GM18909 (cell line): ENCODE measurements at regions not wholly inside any gene's neighbourhood (a gene's known extent, or its start where the extent isn't known, plus 50 kb on each side); places are given as distances from the start of the nearest gene placed in this dataset.
"Not testable (repeated sequence)": the region's sequence is repeated elsewhere in the genome, so short reads cannot be mapped to it uniquely, and the experiment has no call there.

Source experiments
- ATAC-seq: cut with Tn5 transposase; IDR thresholded peaks from one replicate; pipeline ENCODE4 v1.9.1; 2021; ENCODE audit warnings: mild to moderate bottlenecking; ENCODE audit not compliant: unreplicated experiment, poor library complexity

- ATAC-seq, result no peak
These were observed 1032.3 kb upstream of the NRXN1 start for GRCh38 chr2:52064234-52064633.

GRCh38 chr2:52054824-52055223, 1022.9 kb upstream of the NRXN1 start:
- no peak for ATAC-seq

- ATAC-seq, result no peak
These were observed 1004.9 kb upstream of the NRXN1 start for GRCh38 chr2:52036853-52037252.

GRCh38 chr2:52036024-52036423, 1004.1 kb upstream of the NRXN1 start:
- no peak for ATAC-seq

- no peak for ATAC-seq
These were observed 1003.5 kb upstream of the NRXN1 start for GRCh38 chr2:52035391-52035790.

- ATAC-seq, result no peak
These were observed 1002.8 kb upstream of the NRXN1 start for GRCh38 chr2:52034706-52035105.

- ATAC-seq, result no peak
These were observed 990.1 kb upstream of the NRXN1 start for GRCh38 chr2:52022006-52022405.

- ATAC-seq, result no peak
These were observed 985.8 kb upstream of the NRXN1 start for GRCh38 chr2:52017646-52018235.

- ATAC-seq, result not testable (repeated sequence)
These were observed 975.0 kb upstream of the NRXN1 start for GRCh38 chr2:52006821-52007366.

- no peak for ATAC-seq
These were observed 968.4 kb upstream of the NRXN1 start for GRCh38 chr2:52000151-52000855.

GRCh38 chr2:51998890-51999289, 967.0 kb upstream of the NRXN1 start:
- ATAC-seq, result no peak

GRCh38 chr2:51997571-51997970, 965.6 kb upstream of the NRXN1 start:
- ATAC-seq, result no peak

- no peak for ATAC-seq
These were observed 963.4 kb upstream of the NRXN1 start for GRCh38 chr2:51995293-51995692.

- no peak for ATAC-seq
These were observed 962.3 kb upstream of the NRXN1 start for GRCh38 chr2:51994123-51994763.

GRCh38 chr2:51990684-51991083, 958.8 kb upstream of the NRXN1 start:
- no peak for ATAC-seq

- ATAC-seq, result no peak
These were observed 954.2 kb upstream of the NRXN1 start for GRCh38 chr2:51986101-51986500.

- no peak for ATAC-seq
These were observed 949.9 kb upstream of the NRXN1 start for GRCh38 chr2:51981783-51982182.

- ATAC-seq, result no peak
These were observed 944.7 kb upstream of the NRXN1 start for GRCh38 chr2:51976623-51977022.

GRCh38 chr2:51971136-51971535, 939.2 kb upstream of the NRXN1 start:
- no peak for ATAC-seq

- ATAC-seq, result no peak
These were observed 937.4 kb upstream of the NRXN1 start for GRCh38 chr2:51969347-51969746.

- no peak for ATAC-seq
These were observed 929.0 kb upstream of the NRXN1 start for GRCh38 chr2:51960841-51961335.
